ENCODE measurements at regions not wholly inside any gene's neighbourhood (a gene's known extent, or its start where the extent isn't known, plus 50 kb on each side); places are given as distances from the start of the nearest gene placed in this dataset.

GRCh38 chr11:130554241-130555055 lies 106.0 kb downstream of the ADAMTS15 start:
- no peak for TF ChIP-seq EZH2 (IDR thresholded peaks at IDR 0.05; ENCODE audit: low read length)
- TF ChIP-seq, protein P1, sequence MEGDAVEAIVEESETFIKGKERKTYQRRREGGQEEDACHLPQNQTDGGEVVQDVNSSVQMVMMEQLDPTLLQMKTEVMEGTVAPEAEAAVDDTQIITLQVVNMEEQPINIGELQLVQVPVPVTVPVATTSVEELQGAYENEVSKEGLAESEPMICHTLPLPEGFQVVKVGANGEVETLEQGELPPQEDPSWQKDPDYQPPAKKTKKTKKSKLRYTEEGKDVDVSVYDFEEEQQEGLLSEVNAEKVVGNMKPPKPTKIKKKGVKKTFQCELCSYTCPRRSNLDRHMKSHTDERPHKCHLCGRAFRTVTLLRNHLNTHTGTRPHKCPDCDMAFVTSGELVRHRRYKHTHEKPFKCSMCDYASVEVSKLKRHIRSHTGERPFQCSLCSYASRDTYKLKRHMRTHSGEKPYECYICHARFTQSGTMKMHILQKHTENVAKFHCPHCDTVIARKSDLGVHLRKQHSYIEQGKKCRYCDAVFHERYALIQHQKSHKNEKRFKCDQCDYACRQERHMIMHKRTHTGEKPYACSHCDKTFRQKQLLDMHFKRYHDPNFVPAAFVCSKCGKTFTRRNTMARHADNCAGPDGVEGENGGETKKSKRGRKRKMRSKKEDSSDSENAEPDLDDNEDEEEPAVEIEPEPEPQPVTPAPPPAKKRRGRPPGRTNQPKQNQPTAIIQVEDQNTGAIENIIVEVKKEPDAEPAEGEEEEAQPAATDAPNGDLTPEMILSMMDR (optimal IDR thresholded peaks at IDR 0.05 in 1 of 3, IDR thresholded peaks at IDR 0.05 in 1 of 3, conservative IDR thresholded peaks at IDR 0.05 in 1 of 3; ENCODE audit: extremely low read depth in 1 of 3, insufficient read depth in 2 of 3, low read length in 3 of 3) = no peak
